ENCODE measurements at regions not wholly inside any gene's neighbourhood (a gene's known extent, or its start where the extent isn't known, plus 50 kb on each side); places are given as distances from the start of the nearest gene placed in this dataset.

DNA sequence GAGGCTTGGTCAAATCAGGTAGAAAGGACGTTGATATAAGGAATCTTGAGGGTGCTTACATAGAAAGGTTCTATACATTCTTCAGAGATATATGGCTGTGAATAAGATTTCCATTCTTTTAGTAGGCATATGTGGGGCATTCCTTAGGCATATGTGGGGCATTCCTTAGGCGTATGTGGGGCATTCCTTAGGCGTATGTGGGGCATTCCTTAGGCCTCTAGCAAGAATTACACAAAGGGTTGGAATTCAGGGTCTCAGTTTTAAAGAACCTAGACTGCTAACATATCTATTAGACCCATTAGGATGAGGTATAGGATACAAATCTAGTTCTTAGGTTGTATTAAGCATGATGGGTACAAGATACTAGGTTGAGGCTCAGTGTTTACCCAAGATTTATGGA is 607.8 kb downstream of the SI start:
- H3K4me3 ChIP-seq (ENCODE audit: control insufficient read depth, low read depth, low read length), result no peak overlapping the region
- no peak for DNase-seq (ENCODE audit: low read depth)
- no peak for TF ChIP-seq CTCF (conservative IDR thresholded peaks at IDR 0.05; ENCODE audit: control insufficient read depth, insufficient read depth, low read depth, low read length)

GRCh38 chr3:164468055-164468454 is 610.2 kb downstream of the SI start:
- DNase-seq (ENCODE audit: low read depth), result no peak
- no peak for TF ChIP-seq CTCF (conservative IDR thresholded peaks at IDR 0.05; ENCODE audit: control insufficient read depth, insufficient read depth, low read depth, low read length)
- no peak overlapping the region for H3K4me3 ChIP-seq (ENCODE audit: control insufficient read depth, low read depth, low read length)

GRCh38 chr3:164467007-164467406 is 611.3 kb downstream of the SI start:
- DNase-seq (ENCODE audit: low read depth), result no peak
- H3K4me3 ChIP-seq (ENCODE audit: control insufficient read depth, low read depth, low read length), result no peak overlapping the region
- no peak for TF ChIP-seq CTCF (conservative IDR thresholded peaks at IDR 0.05; ENCODE audit: control insufficient read depth, insufficient read depth, low read depth, low read length)

DNA sequence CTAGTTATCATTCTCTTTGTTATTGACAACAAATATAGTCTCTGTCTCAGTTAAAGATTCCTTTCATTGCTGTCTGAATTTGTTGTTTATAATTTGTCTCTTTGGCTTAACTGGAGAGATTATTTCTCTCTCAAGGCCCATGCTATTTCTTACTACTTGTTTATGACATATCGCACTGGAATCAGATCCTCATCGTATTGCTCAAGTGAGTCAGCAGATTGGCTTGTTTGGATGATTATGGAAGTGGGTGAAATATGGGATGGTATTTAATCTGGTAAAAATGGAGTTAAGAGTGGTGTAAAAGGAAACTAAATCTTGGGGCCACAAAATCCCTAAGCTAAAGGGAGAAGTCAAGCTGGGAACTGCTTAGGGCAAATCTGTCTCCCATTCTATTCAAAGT is 613.1 kb downstream of the SI start:
- DNase-seq (ENCODE audit: low read depth), result peak; percentile 58
- H3K4me3 ChIP-seq (ENCODE audit: control insufficient read depth, low read depth, low read length), result no peak overlapping the region
- no peak for TF ChIP-seq CTCF (conservative IDR thresholded peaks at IDR 0.05; ENCODE audit: control insufficient read depth, insufficient read depth, low read depth, low read length)

DNA sequence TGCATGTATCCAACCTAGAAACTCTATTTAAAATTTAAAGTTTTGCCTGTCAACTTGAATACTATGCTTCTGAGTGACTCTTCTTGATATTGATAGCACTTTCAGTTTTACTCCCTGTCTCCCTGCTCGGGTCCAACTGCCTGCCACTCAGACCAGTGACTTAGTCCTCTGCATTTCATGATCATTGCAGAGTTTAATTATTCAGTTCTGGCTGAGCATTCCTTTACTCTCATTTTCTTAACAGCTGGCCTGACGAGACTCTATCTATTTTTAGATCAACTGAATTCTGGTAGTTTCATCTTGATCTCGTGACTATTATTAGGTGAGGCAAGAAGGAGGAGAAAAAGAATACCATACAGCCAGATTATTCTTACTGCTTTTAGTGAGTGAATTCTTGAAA is 617.4 kb downstream of the SI start:
- no peak for TF ChIP-seq CTCF (conservative IDR thresholded peaks at IDR 0.05; ENCODE audit: control insufficient read depth, insufficient read depth, low read depth, low read length)
- no peak for DNase-seq (ENCODE audit: low read depth)
- no peak overlapping the region for H3K4me3 ChIP-seq (ENCODE audit: control insufficient read depth, low read depth, low read length)

- H3K4me3 ChIP-seq (ENCODE audit: control insufficient read depth, low read depth, low read length), result no peak overlapping the region
- peak; percentile 17 for DNase-seq (ENCODE audit: low read depth)
- TF ChIP-seq CTCF (conservative IDR thresholded peaks at IDR 0.05; ENCODE audit: control insufficient read depth, insufficient read depth, low read depth, low read length), result no peak
Observed at GRCh38 chr3:164459521-164460151, 618.7 kb downstream of the SI start.

DNA sequence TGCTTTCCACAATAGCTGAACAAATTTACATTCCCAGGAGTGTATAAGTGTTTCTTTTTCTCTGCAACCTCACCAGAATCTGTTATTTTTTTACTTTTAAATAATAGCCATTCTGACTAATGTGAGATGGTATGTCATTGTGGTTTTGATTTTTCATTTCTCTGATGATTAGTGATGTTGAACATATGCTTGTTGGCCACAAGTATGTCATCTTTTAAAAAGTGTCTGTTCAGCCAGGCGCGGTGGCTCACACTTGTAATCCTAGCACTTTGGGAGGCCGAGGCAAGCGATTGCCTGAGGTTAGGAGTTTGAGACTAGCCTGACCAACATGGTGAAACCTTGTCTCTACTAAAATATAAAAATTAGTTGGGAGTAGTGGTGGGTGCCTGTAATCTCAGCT is 619.3 kb downstream of the SI start:
- DNase-seq (ENCODE audit: low read depth), result peak; percentile 69
- no peak for TF ChIP-seq CTCF (conservative IDR thresholded peaks at IDR 0.05; ENCODE audit: control insufficient read depth, insufficient read depth, low read depth, low read length)
- H3K4me3 ChIP-seq (ENCODE audit: control insufficient read depth, low read depth, low read length), result no peak overlapping the region
